Stimulated activated naive CD4-positive, alpha-beta T cell (primary cell): ENCODE measurements at regions not wholly inside any gene's neighbourhood (a gene's known extent, or its start where the extent isn't known, plus 50 kb on each side); places are given as distances from the start of the nearest gene placed in this dataset.
"Not testable (repeated sequence)": the region's sequence is repeated elsewhere in the genome, so short reads cannot be mapped to it uniquely, and the experiment has no call there.

Experiments
- DNase-seq, 6 experiments: peaks; one replicate each; lab custom pipeline; 2025; lab: John Stamatoyannopoulos, UW

DNA sequence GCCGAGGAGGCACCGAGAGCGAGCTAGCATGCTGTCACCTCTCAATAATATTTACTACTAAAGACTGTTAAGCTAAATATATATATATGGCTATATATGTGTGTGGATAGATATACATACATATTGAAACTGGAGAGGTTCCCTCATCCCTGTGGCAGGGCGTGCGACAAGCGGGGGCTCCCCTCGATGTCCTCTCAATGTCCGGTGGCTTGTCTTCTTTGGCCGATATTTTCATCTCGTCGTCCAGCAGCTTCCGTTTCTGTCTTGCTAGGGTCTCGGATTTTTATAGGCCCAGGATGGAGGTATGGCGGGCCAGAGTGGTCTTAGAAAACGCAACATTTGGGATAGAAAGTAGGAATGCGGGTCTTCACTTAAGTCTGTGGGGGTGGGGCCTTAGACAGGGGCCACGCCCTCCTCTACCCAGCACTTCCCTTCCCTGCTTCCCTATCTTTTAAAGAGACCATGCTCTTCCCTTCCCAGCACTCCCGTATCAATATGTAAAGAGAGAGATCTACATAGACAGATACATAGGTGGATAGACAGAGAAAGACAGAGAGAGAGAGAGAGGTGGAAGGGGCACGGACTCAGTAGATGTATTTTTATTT is 866.8 kb downstream of the DSC3 start:
- DNase-seq: no peak

DNA sequence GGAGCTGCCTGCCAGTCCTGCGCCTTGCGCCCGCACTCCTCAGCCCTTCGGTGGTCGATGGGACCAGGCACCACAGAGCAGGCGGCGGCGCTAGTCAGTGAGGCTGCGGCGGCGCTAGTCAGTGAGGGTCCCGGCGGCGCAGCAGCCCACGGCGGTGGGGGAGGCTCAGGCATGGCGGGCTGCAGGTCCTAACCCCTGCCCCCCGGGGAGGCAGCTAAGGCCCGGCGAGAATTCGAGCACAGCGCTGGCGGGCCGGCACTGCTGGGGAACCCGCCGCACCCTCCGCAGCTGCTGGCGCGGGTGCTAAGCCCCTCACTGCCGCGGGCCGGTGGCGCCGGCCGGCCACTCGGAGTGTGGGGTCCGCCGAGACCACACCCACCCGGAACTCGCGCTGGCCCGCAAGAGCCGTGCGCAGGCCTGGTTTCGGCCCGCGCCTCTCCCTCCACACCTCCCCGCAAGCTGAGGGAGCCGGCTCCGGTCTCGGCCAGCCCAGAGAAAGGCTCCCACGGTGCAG is 867.4 kb downstream of the DSC3 start:
- no peak for DNase-seq

DNA sequence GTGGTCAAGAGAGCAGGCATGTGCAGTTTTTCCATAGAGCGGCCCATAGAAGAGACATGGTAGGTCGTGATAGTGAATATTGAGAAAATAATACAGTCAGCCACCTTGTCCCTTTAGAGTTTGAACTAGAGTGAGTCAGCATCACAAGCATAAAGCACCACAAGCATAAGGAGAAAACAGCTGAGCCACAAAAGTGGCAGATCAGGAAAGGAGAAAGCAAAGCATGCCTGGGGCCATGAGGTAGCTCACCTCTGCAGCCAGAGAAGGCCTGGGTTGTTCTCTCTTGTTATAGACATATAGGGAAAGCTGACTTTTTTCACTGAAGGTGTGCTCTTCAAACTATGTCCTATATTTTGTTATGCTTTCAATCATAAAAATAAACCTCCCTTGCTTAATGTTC is 879.0 kb downstream of the DSC3 start:
- no peak for DNase-seq

DNA sequence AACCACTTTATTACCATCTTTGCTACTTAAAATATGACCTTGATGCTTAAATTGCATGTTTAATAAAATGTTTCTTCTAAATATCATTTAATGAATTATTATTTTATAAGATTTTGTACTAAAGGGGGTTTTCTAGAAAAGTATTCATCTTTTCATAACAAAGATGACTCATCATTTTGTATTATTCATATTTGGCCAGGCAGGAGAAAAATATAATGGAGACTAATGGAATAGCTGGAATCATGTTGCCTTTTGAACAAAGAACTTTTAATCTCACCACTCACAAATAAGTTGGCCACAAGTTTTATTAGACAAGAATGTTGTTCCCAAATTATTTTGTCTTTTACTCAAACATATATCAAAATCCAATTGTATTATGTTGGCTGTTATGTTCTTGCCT is 882.4 kb downstream of the DSC3 start:
- DNase-seq: no peak

DNA sequence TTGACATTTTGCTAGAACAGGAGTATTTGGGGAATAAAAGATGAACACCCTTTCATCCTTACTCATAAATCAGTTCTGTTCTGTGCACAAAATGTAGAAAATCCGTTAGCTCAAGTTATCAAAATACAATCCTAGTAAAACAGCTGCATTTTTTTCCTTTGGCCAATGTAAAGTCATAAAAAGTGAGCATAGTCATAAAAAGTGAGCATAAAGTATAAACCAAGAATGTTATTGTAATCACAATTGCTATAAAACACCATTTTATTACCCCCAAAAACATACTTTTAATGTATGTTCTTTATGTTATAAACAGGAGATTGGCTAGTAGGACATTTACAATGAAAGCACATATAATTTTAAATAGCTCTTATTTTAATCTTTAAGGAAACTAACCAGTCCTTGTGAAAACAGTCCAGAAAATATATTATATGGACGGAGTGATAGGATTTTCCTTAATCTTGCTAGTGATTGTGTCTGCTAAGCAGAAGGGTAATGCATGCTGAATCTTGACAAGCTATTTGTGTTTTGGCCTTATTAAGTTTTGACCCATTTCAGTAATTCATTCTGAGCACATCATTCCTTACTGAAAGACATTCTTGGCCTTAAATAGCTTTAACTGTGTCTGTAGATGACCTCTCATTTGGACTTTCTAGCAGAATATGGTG is 891.8 kb downstream of the DSC3 start:
- no peak for DNase-seq

DNA sequence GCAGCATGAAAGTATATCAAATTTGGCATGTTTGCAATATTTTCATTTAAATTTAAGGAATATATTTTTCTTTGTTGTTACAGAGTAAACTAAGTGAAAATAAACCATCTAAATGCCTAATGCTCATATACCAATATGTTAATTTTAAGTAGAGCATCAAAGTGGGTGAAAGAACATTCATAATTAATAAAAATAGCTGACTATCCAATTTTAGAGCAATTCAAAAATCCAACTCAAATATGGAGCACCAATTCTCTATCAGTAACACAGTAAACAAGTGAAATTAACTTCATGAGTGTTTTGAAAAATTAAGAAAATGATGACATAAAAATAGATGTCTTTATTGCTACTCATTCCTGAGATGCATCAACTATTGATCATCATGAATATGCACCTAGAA is 893.0 kb downstream of the DSC3 start:
- DNase-seq: no peak

DNA sequence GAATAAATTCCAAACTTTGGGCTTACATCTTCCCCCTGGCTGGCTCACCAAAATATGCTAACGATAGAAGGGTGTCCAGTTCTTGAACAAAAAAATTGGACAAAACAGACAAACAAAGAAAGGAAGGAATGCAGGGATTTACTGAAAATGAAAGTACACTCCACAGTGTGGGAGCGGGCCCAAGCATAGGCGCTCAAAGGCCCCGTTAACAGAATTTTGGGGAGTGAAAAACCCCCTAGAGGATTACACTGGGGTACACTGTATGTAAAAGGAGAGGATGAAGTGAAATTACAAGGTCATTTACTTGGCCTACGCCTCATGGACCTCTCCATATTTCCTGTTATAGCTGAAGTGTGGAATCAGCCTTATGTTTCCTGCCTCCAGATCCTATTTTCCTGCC is 899.7 kb downstream of the DSC3 start:
- no peak for DNase-seq

DNA sequence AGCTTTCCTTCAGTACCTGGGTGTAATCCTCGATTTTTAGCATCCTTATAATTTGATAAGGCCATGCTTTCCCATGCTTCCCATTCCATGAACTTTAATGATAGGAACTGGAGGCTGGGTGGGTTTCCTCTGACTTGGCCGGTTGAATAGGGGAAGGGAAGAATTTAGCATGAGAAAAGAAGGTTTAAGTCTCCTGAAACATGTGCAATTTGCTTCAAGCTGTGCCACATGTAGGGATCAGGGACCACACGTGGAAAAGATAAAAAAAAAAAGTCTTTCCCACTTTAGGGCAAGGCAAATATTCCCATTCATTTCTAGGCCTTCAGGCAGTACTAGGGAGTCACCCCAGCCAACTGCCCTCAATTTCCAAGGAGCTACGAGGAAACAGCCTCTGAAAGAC is 900.3 kb downstream of the DSC3 start:
- no peak for DNase-seq

DNA sequence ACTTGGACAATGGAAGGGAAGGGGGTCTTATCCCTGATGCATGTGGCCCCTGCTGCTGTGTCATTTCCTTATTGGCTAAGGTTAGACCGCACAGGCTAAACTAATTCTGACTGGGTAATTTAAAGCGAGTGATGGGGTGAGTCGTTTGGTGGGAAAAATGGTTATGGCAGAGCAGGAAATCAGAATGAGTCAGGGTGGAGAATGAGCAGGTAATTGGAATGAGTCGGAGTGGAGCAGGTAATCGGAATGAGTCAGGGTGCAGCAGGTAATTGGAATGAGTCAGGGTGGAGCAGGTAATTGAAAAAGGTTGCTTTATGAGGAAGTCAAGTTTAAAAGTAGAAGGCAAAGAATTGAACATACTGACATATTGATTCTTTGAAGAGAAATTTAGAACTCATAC is 901.0 kb downstream of the DSC3 start:
- DNase-seq: not testable (repeated sequence)

DNA sequence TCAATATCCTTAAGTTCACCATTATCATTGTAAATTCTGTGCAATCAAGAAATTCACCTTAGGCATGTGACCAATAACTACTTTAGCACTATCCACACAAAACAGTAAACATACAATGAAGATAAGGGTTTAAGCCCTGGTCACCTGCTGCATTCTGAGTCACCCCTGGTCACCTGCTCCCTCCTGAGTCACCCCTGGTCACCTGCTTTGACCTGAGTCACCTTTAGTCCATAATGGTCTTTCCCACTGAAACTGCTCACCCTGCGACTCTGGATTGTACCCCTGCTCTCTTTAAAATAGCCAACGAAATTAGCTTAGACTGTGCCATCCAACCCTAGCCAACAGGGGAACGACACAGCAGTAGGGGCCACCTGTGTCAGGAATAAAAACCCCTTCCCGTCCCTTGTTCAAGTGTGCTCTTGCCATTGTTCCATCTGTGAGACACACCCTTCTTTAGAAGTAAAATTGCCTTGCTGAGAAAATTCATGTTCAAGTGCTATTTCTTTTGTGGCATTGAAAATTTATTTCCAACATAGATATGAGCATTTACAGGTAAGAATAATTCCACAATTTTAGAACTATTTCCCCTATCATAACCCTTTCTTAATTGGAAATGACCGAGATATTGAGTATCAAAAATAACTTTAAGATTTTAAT is 902.8 kb downstream of the DSC3 start:
- no peak for DNase-seq

DNA sequence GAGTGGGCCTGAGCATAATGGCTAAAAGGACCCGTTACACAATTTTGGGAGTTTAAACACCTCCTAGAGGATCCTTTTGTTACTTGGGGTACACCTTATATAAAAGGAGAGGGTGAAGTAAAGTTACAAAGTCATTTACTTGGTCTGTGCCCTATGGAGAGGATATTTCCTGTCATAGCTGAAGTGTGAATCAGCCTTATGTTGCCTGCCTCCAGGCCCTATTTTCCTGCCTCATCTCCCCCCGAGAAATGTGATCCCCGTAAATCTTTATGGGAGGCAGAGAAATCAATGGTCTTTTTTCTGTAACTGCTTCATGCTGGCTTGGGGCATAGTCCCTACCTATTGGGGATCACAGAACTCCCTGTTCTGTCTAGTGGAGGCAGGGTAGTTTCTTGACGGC is 906.6 kb downstream of the DSC3 start:
- no peak for DNase-seq

DNA sequence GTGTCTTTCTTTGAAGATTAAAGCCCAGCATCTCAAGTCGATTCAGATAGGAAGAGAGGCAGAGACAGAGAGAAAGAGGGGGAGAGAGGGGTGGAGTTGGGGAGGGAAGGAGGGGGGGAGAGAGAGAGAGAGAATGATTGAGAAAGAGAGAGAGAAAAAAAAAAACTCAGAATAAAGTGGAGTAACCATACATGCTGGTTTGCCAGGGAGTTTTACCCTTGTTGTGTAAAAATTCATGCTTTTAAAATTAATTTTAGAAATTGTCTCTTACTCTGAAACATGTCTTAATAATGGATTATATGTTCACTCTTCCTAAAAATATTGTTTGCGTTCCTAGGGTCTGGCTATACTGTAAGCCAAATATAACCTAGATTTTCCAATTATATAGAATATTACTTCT is 908.5 kb downstream of the DSC3 start:
- no peak for DNase-seq

DNA sequence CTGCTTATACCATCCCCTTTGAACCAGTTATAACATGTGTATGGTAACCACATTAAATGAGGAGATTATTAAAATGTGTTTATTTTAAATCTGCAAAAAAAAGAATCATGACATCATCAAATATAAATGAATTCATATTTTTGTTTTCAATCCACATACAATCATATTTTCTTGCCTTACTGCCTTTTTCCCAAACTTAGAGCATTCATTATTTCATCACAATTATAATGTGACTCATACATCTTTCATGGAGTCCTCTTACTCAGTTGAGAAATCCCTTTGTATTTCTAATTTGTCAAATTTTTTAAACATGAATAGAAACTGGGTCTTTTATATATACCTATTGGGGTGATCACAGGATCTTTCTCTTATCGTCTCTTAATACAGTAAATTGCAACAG is 909.6 kb downstream of the DSC3 start:
- DNase-seq: no peak

DNA sequence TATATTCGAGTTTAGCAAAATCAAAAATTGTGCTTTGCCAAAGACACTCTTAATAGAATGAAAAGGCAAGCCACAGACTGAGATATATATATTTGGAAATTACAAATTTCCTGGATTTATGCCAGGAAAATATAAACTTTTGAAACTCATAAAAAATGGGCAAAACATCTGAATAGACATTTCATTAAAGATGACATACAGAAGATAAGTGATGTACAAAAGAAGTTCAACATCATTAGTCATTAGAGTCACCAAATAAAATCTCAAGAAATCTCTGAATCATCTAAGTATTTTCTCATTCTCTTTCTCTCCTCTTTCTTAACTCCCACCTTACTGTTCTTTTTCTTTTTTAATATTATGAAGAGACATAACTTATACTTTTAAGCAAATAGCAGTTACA is 921.1 kb downstream of the DSC3 start:
- no peak for DNase-seq

DNA sequence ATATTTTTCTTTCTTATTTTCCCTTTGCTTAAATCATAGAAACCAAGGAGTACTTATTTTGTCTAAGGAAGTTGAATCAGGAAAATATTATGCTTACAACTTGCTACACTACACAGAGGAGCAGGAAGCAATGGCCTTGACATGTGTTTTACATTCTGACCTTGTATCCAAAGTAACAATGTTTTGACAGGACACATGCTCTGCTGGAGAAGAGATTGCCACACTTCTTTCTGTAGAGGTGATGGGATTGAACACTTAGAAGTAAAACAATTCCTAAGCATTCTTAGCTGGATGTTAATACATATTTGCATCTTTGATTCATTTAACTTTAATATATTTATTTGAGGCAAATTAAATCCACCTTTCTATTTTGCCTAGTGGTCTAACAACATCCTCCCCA is 929.1 kb downstream of the DSC3 start:
- no peak for DNase-seq

DNA sequence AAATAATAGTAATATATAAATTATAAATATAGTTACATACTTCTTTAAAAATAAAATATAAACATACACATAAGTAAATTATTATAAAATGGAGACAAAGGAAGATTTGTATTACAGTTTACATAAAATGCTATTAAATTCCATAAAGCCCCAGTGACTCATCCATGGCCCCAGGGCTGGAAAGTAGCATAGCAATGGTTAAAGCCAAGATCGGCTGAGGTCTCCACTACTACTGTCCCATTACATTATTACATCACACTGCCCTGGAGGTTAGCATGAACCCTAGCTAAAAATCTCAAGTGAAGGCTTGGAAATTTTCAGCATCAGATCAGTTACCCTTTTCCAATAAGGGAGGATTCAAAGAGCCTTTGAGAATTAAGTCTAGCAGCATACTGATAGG is 936.2 kb downstream of the DSC3 start:
- DNase-seq: no peak

DNA sequence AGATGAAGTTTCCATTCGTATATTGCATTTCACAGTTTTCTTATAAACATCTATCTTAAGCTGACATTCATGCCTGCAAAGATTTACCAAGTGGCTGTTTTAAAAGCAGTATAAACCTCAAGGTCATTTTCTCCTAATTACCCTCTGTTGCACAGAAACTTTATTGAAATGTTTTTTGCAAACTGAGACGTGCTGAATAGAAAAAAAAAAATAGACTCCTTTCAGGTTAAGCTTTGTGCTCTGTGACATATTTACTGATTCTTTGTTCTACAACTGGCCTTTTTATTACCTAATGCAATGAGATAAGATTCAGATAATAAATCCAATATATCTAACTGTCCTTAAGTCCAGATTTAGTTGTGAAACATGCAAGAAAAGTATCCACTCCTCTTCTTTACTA is 938.7 kb downstream of the DSC3 start:
- no peak for DNase-seq

DNA sequence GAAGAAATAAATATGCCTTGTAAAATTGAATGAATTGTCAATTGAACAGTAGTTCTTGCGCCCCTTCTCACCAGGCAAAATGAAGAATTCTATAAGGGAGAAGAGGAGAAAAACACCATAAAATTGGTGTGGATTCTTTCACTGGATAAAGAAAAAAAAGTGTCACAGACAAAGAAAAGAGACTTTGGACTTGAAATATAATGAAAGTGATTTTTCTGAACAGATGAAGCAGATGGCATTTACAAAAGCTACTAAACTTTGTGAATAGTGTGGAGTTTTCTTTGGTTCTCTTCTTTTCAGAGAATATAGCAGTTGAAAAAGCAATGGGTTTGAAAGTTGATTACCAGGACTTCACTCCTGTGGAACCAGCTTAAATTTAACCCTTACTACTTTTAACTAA is 945.7 kb downstream of the DSC3 start:
- DNase-seq: no peak

DNA sequence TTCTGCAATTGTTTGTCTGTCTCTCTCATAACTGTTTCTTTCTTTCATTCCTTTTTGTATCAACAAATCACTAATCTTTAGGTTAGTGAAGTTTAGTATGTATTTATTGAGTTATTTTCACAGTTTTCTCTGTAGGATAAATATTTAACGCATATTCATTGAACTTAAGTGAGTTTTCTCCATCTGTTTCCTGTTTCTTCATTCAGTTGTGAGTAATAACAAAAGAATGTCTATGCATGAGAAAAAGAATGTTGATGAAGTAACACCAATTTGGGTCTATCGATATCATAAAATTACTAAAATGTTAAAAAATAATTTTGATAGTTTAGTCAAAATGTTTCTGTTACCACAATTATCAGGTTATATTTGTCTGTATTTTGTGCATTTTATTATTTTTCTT is 948.0 kb downstream of the DSC3 start:
- no peak for DNase-seq

DNA sequence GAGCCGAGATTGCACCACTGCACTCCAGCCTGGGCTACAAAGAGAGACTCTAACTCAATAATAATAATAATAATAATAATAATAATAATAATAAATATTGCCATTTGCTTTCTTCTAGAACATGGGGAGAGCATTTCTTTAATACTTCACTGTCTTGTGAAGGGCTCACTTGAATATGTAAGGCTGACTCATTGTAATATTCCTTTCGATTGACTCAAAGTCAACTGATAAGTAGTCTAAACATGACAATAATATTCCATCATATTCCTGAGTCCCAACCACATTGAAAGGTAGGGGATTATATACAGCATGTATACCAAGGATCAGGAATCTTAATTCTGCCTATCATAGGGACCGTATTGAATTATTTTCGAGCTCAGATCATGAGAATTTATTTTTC is 949.2 kb downstream of the DSC3 start:
- no peak for DNase-seq

DNA sequence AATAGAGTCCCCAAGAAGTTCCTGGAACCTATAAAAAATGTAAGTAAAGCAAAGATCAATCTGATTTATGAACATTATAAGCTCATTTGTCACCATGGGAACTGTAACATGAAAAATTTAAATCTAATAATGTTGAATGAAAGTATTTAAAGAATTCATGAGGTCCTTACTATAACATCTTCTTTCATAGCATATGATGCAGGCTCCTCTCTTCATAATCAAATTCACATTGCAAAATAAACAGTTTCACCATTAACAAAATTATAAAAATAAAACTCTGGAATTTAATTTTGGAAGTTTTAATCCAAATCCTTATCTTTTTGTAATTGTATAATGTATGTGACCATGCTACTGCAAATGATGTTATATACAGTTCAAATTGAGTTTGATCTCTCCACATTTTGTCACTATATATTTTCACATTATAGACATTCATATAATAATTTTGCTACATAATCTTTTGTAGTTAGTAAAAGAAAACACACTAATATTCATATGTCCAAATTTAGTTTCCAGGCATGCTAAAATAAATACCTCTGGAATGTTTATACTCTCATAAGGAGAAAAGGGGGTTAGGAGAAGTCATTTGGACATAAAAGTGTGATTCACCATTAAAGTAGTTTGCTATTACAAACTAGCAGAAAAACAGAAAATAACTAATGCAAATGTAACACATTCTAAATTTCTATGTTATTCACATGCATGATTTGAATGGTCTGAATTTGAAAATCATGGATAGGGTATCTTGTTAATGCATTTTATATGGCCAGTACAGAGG is 954.1 kb downstream of the DSC3 start:
- DNase-seq: no peak

DNA sequence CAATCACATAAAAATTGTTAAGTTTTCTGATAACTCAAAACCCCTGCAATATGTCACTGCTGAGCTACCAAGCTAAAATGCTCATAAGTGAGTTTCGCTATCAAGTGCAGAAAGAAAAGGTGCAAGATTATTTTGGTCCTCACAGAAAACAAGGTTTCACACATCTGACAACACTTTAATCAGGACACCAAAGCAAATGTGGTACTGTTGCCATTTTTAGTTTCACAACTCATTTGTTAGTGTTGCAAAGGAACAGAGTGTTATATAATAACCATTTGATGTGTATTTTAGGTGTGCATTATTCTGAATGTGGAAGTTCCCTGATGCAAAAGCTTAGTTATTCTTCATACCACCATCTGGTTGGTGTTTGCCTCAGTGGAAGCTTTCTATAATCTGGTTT is 956.2 kb downstream of the DSC3 start:
- no peak for DNase-seq

DNA sequence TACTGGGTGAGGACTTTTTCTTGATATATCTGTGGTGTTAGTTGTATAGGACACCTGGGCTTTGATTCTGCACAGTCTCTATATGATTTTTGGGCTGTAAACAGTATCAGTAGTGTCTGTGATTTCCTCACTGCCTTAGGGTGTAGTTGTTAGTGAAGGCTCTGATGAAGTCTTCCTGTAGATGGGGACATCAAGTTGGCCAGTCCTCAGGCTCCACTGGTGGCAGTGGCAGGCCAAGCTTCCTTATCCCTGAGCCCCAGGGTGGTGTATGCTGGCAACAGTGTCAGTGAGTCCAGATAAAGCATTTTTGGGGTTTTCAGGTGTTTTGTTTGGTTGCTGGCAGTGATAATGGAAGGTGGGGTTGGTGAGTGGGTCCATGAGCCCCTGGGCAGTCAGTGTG is 961.4 kb downstream of the DSC3 start:
- DNase-seq: no peak
